ENCODE measurements at regions not wholly inside any gene's neighbourhood (a gene's known extent, or its start where the extent isn't known, plus 50 kb on each side); places are given as distances from the start of the nearest gene placed in this dataset.
A peak's percentile ranks its signal among the peaks of the same experiment; 100 is the strongest.

- no peak for DNase-seq (ENCODE audit: low read depth in 1 of 2, low spot score in 1 of 2)
- TF ChIP-seq JUND (IDR thresholded peaks at IDR 0.05; ENCODE audit: low read depth), result no peak
- in situ Hi-C loops (cut with HindIII; ENCODE audit: low pct_unique_long_range_greater_than_20kb, low sequenced_read_pairs), result no loop called here
Measured at GRCh38 chrX:7552760-7553159, 290.2 kb upstream of the VCX start.

- DNase-seq (ENCODE audit: low read depth in 1 of 2, low spot score in 1 of 2), result no peak
- no peak for TF ChIP-seq JUND (IDR thresholded peaks at IDR 0.05; ENCODE audit: low read depth)
- in situ Hi-C loops (cut with HindIII; ENCODE audit: low pct_unique_long_range_greater_than_20kb, low sequenced_read_pairs), result no loop called here
Measured at GRCh38 chrX:7546551-7547080, 296.4 kb upstream of the VCX start.

GRCh38 chrX:7545564-7545963, 297.4 kb upstream of the VCX start:
- in situ Hi-C loops (cut with HindIII; ENCODE audit: low pct_unique_long_range_greater_than_20kb, low sequenced_read_pairs), result no loop called here
- TF ChIP-seq JUND (IDR thresholded peaks at IDR 0.05; ENCODE audit: low read depth), result no peak
- DNase-seq (ENCODE audit: low read depth in 1 of 2, low spot score in 1 of 2), result no peak

GRCh38 chrX:7542587-7543380, 300.2 kb upstream of the VCX start:
- in situ Hi-C loops (cut with HindIII; ENCODE audit: low pct_unique_long_range_greater_than_20kb, low sequenced_read_pairs), result no loop called here
- DNase-seq (ENCODE audit: low read depth in 1 of 2, low spot score in 1 of 2), result no peak
- TF ChIP-seq JUND (IDR thresholded peaks at IDR 0.05; ENCODE audit: low read depth), result no peak

- in situ Hi-C loops (cut with HindIII; ENCODE audit: low pct_unique_long_range_greater_than_20kb, low sequenced_read_pairs), result no loop called here
- no peak for DNase-seq (ENCODE audit: low read depth in 1 of 2, low spot score in 1 of 2)
- no peak for TF ChIP-seq JUND (IDR thresholded peaks at IDR 0.05; ENCODE audit: low read depth)
Measured at GRCh38 chrX:7522860-7523259, 320.1 kb upstream of the VCX start.

- in situ Hi-C loops (cut with HindIII; ENCODE audit: low pct_unique_long_range_greater_than_20kb, low sequenced_read_pairs), result no loop called here
- no peak for TF ChIP-seq JUND (IDR thresholded peaks at IDR 0.05; ENCODE audit: low read depth)
- no peak for DNase-seq (ENCODE audit: low read depth in 1 of 2, low spot score in 1 of 2)
Measured at GRCh38 chrX:7515681-7516413, 327.1 kb upstream of the VCX start.

GRCh38 chrX:7514871-7515599, 327.9 kb upstream of the VCX start:
- peak in 1 of 2 experiments; percentile 2 for DNase-seq (ENCODE audit: low read depth in 1 of 2, low spot score in 1 of 2)
- no peak for TF ChIP-seq JUND (IDR thresholded peaks at IDR 0.05; ENCODE audit: low read depth)
- in situ Hi-C loops (cut with HindIII; ENCODE audit: low pct_unique_long_range_greater_than_20kb, low sequenced_read_pairs), result no loop called here

GRCh38 chrX:7512845-7513244, 330.1 kb upstream of the VCX start:
- TF ChIP-seq JUND (IDR thresholded peaks at IDR 0.05; ENCODE audit: low read depth), result no peak
- no peak for DNase-seq (ENCODE audit: low read depth in 1 of 2, low spot score in 1 of 2)
- in situ Hi-C loops (cut with HindIII; ENCODE audit: low pct_unique_long_range_greater_than_20kb, low sequenced_read_pairs), result no loop called here

GRCh38 chrX:7503251-7503650, 339.7 kb upstream of the VCX start:
- TF ChIP-seq JUND (IDR thresholded peaks at IDR 0.05; ENCODE audit: low read depth), result no peak
- in situ Hi-C loops (cut with HindIII; ENCODE audit: low pct_unique_long_range_greater_than_20kb, low sequenced_read_pairs), result no loop called here
- DNase-seq (ENCODE audit: low read depth in 1 of 2, low spot score in 1 of 2), result no peak

- no peak for DNase-seq (ENCODE audit: low read depth in 1 of 2, low spot score in 1 of 2)
- TF ChIP-seq JUND (IDR thresholded peaks at IDR 0.05; ENCODE audit: low read depth), result no peak
- in situ Hi-C loops (cut with HindIII; ENCODE audit: low pct_unique_long_range_greater_than_20kb, low sequenced_read_pairs), result no loop called here
Measured at GRCh38 chrX:7500386-7500785, 342.6 kb upstream of the VCX start.

- no peak for DNase-seq (ENCODE audit: low read depth in 1 of 2, low spot score in 1 of 2)
- TF ChIP-seq JUND (IDR thresholded peaks at IDR 0.05; ENCODE audit: low read depth), result no peak
- in situ Hi-C loops (cut with HindIII; ENCODE audit: low pct_unique_long_range_greater_than_20kb, low sequenced_read_pairs), result no loop called here
Measured at GRCh38 chrX:7486505-7486904, 338.6 kb upstream of the PUDP start.

GRCh38 chrX:7485061-7485460, 337.1 kb upstream of the PUDP start:
- DNase-seq (ENCODE audit: low read depth in 1 of 2, low spot score in 1 of 2), result no peak
- TF ChIP-seq JUND (IDR thresholded peaks at IDR 0.05; ENCODE audit: low read depth), result no peak
- in situ Hi-C loops (cut with HindIII; ENCODE audit: low pct_unique_long_range_greater_than_20kb, low sequenced_read_pairs), result no loop called here

- no peak for DNase-seq (ENCODE audit: low read depth in 1 of 2, low spot score in 1 of 2)
- TF ChIP-seq JUND (IDR thresholded peaks at IDR 0.05; ENCODE audit: low read depth), result no peak
- in situ Hi-C loops (cut with HindIII; ENCODE audit: low pct_unique_long_range_greater_than_20kb, low sequenced_read_pairs), result no loop called here
Measured at GRCh38 chrX:7480721-7481120, 332.8 kb upstream of the PUDP start.
